ENCODE measurements at regions not wholly inside any gene's neighbourhood (a gene's known extent, or its start where the extent isn't known, plus 50 kb on each side); places are given as distances from the start of the nearest gene placed in this dataset.

- Histone ChIP-seq H3K4me1 (ENCODE audit: insufficient read depth) (no peaks in the 10 kb centered on the region), H3K4me3 (ENCODE audit: low read depth, low read length) (no peak overlapping the region), H3K27ac (ENCODE audit: low read depth) (no peak overlapping the region), H3K36me3 (ENCODE audit: insufficient read depth) (no peaks in the 10 kb centered on the region)
- 73% methylated on average over 5 of the region's 5 CpGs for WGBS
- no peak for DNase-seq (ENCODE audit: extremely low spot score)
Measured at GRCh38 chr17:79324194-79324593, 249.6 kb downstream of the ENGASE start.

DNA sequence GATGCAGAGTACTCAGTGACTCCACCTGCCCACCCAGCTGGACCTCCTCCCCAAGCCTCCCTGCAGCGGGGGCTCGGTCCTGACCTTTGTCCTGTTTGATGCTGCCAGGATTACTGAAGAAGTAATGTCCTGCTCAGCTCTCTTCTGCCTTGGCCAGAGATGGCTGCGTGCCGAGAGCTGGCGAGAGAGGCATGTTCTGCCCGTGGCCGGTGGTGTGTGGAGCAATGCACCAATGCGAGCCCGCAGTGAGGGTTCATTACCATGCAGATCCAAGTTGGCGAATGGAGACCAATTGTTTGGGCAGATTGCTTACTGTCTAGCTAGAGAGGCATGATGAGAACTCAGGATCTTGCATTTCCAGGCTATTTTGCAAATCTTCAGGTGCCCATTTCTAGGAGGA lies 248.9 kb downstream of the ENGASE start:
- DNase-seq (ENCODE audit: extremely low spot score), result no peak
- Histone ChIP-seq H3K27ac (ENCODE audit: low read depth) (no peak overlapping the region), H3K36me3 (ENCODE audit: insufficient read depth) (no peaks in the 10 kb centered on the region), H3K4me3 (ENCODE audit: low read depth, low read length) (no peak overlapping the region), H3K4me1 (ENCODE audit: insufficient read depth) (no peaks in the 10 kb centered on the region)
- WGBS, result 76% methylated on average over 10 of the region's 10 CpGs

GRCh38 chr17:79322211-79323123 lies 247.8 kb downstream of the ENGASE start:
- Histone ChIP-seq H3K4me3 (ENCODE audit: low read depth, low read length) (no peak overlapping the region), H3K36me3 (ENCODE audit: insufficient read depth) (no peaks in the 10 kb centered on the region), H3K4me1 (ENCODE audit: insufficient read depth) (no peaks in the 10 kb centered on the region), H3K27ac (ENCODE audit: low read depth) (no peak overlapping the region)
- 78% methylated on average over 14 of the region's 14 CpGs for WGBS
- DNase-seq (ENCODE audit: extremely low spot score), result no peak

DNA sequence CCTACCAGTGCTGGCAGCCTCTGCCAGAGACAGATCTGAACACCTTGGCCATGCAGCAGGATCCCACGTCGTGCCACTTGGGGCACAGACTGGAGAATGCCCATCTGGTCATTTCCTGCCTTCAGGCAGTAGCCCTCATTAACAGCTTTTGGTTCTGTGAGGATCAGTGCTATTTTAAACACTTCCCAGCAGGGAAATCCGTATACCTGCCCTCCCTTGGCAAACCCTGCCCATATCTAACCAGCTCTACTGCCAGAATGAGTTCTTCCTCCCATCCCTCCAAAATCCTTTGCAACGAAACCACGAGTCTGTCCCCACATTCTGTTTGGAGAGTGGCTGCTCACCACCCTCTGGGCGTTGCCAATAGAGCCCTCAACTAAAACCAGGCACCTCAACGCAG lies 245.7 kb downstream of the ENGASE start:
- Histone ChIP-seq H3K4me1 (ENCODE audit: insufficient read depth) (no peaks in the 10 kb centered on the region), H3K4me3 (ENCODE audit: low read depth, low read length) (no peak overlapping the region), H3K36me3 (ENCODE audit: insufficient read depth) (no peaks in the 10 kb centered on the region), H3K27ac (ENCODE audit: low read depth) (no peak overlapping the region)
- WGBS, result 75% methylated on average over 7 of the region's 7 CpGs
- DNase-seq (ENCODE audit: extremely low spot score), result no peak

DNA sequence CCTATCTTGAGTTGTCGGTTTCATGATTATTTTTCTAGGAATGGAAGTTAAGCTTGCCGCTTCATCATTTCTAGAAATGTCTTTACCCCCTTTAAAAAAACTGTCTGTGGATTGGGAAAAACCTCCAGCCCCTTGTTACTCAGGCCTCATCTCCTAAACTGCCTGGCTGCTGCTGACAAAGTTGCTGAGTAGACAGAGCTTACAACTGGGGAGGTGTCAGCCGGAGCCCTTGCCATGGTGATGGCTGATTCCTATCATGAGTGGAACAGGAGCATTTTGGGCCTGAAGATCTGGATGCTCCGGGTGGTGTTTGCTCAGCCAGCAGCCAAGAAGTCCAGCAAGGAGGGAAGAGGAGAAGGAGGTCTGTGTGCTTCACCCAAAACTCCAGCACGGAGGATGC lies 243.3 kb downstream of the ENGASE start:
- no peak for DNase-seq (ENCODE audit: extremely low spot score)
- 84% methylated on average over 5 of the region's 5 CpGs for WGBS
- Histone ChIP-seq H3K27ac (ENCODE audit: low read depth) (no peak overlapping the region), H3K4me1 (ENCODE audit: insufficient read depth) (no peaks in the 10 kb centered on the region), H3K36me3 (ENCODE audit: insufficient read depth) (no peaks in the 10 kb centered on the region), H3K4me3 (ENCODE audit: low read depth, low read length) (no peak overlapping the region)

DNA sequence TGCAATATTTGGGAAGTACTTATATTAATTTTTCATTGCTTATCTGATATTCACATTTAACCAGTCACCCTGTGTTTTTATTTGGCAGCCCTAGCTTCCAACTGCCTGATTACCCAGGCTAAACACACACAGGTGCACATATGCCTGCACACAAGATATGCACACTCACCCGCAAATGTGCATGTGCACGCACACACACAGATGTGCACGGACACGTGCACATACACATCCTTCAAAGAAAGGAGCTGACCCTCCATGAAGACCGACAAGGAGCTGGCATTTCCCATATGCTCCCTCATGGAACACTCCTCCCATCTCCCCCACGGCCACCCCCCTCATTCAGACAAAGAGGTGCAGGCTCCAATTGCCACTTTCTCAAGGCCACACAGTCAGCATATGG lies 242.2 kb downstream of the ENGASE start:
- no peak overlapping the region for H3K27ac ChIP-seq (ENCODE audit: low read depth)
- no peak for DNase-seq (ENCODE audit: extremely low spot score)
- H3K4me3 ChIP-seq (ENCODE audit: low read depth, low read length), result no peak overlapping the region
- H3K36me3 ChIP-seq (ENCODE audit: insufficient read depth), result no peaks in the 10 kb centered on the region
- WGBS, result 61% methylated on average over 6 of the region's 6 CpGs
- H3K4me1 ChIP-seq (ENCODE audit: insufficient read depth), result no peaks in the 10 kb centered on the region

- Histone ChIP-seq H3K4me3 (ENCODE audit: low read depth, low read length) (no peak overlapping the region), H3K4me1 (ENCODE audit: insufficient read depth) (no peaks in the 10 kb centered on the region), H3K36me3 (ENCODE audit: insufficient read depth) (no peaks in the 10 kb centered on the region), H3K27ac (ENCODE audit: low read depth) (no peak overlapping the region)
- 25% methylated on average over 30 of the region's 30 CpGs for WGBS
- no peak for DNase-seq (ENCODE audit: extremely low spot score)
Measured at GRCh38 chr17:79315358-79316105, 240.9 kb downstream of the ENGASE start.

DNA sequence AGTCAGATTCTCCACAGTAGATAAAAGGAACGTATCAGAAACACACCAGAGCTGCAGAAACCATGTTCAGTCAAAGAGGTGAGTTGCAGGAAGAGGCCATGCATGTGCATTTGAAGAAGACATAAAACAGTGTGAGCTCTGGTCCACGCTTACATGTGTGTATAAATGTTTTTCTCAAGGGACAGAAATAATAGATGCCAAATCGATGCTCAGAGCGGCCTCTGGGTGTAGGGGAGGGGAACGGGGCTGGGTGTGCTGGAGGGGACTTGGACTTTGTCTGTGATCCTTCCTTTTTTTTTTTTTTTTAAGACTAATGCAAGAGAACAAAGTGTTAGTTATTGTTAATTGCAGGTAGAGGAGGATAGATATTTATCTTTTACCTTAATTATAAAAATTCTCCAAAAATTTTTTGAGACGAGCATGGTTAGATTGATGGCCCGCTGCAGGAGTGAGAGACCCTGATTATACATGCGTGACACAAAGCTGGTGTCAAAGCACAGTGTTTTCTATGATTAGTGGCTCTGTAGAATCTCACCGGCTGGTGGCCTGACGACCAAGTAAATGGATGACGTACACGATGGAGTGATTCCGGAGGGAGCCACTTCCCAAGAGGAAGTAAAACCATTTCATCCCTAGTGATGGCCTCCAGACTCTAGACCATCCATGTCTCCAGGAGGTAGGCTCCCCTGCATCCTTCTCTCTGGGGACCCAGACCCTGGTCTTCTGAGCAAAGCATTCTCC lies 240.2 kb downstream of the ENGASE start:
- DNase-seq (ENCODE audit: extremely low spot score), result no peak
- Histone ChIP-seq H3K4me3 (ENCODE audit: low read depth, low read length) (no peak overlapping the region), H3K36me3 (ENCODE audit: insufficient read depth) (no peaks in the 10 kb centered on the region), H3K27ac (ENCODE audit: low read depth) (no peak overlapping the region), H3K4me1 (ENCODE audit: insufficient read depth) (no peaks in the 10 kb centered on the region)
- 70% methylated on average over 13 of the region's 13 CpGs for WGBS

- no peak overlapping the region for H3K4me3 ChIP-seq (ENCODE audit: low read depth, low read length)
- H3K36me3 ChIP-seq (ENCODE audit: insufficient read depth), result no peaks in the 10 kb centered on the region
- no peak overlapping the region for H3K27ac ChIP-seq (ENCODE audit: low read depth)
- 77% methylated on average over 4 of the region's 4 CpGs for whole genome bisulfite sequencing
- H3K4me1 ChIP-seq (ENCODE audit: insufficient read depth), result no peaks in the 10 kb centered on the region
- DNase-seq (ENCODE audit: extremely low spot score), result no peak
Measured at GRCh38 chr17:79311373-79311772, 236.7 kb downstream of the ENGASE start.

- no peak for DNase-seq (ENCODE audit: extremely low spot score)
- Histone ChIP-seq H3K4me3 (ENCODE audit: low read depth, low read length) (no peak overlapping the region), H3K4me1 (ENCODE audit: insufficient read depth) (no peaks in the 10 kb centered on the region), H3K27ac (ENCODE audit: low read depth) (no peak overlapping the region), H3K36me3 (ENCODE audit: insufficient read depth) (no peaks in the 10 kb centered on the region)
- 57% methylated on average over 26 of the region's 26 CpGs for WGBS
Measured at GRCh38 chr17:79306424-79307318, 232.0 kb downstream of the ENGASE start.

- no peak overlapping the region for H3K27ac ChIP-seq (ENCODE audit: low read depth)
- no peaks in the 10 kb centered on the region for H3K4me1 ChIP-seq (ENCODE audit: insufficient read depth)
- no peak overlapping the region for H3K4me3 ChIP-seq (ENCODE audit: low read depth, low read length)
- no peak for DNase-seq (ENCODE audit: extremely low spot score)
- no peaks in the 10 kb centered on the region for H3K36me3 ChIP-seq (ENCODE audit: insufficient read depth)
- 41% methylated on average over 29 of the region's 29 CpGs for WGBS
Measured at GRCh38 chr17:79305768-79306423, 231.3 kb downstream of the ENGASE start.

DNA sequence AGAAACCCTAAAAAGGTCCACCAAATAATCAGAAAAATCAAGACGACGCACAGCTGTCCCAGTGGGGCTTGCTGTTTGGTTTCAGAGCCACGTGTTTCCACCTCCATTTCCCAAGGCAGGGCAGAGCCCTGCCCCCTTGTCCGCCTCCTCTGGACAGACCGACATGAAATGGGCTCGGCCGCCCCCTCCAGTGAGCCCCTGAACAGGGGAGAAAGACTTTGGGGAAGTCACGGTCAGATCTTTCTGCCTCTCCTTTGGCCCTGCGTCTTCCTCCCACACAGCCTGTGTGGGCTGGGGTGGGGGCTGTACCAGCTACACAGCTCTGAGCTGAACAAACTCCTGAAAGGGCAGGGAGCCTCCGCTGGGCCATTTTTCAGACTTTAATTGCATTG lies 230.7 kb downstream of the ENGASE start:
- WGBS, result 40% methylated on average over 10 of the region's 10 CpGs
- no peak overlapping the region for H3K27ac ChIP-seq (ENCODE audit: low read depth)
- no peak for DNase-seq (ENCODE audit: extremely low spot score)

More for the DNA sequence above, 230.7 kb downstream of the ENGASE start:
- Histone ChIP-seq H3K36me3 (ENCODE audit: insufficient read depth) (no peaks in the 10 kb centered on the region), H3K4me3 (ENCODE audit: low read depth, low read length) (no peak overlapping the region), H3K4me1 (ENCODE audit: insufficient read depth) (no peaks in the 10 kb centered on the region)

All from urinary bladder (tissue), 3 donors.